ENCODE measurements at regions not wholly inside any gene's neighbourhood (a gene's known extent, or its start where the extent isn't known, plus 50 kb on each side); places are given as distances from the start of the nearest gene placed in this dataset.

GRCh38 chr13:75139291-75139690, 342.7 kb downstream of the TBC1D4 start:
- no peaks in the 10 kb centered on the region for H3K27me3 ChIP-seq (ENCODE audit: control insufficient read depth, insufficient read depth, low read length)
- ATAC-seq (no peak), DNase-seq (no peak)
- no peaks in the 10 kb centered on the region for H3K4me1 Mint-ChIP-seq
- no peak overlapping the region for H3K4me3 ChIP-seq (ENCODE audit: low read length)
- no peak overlapping the region for H3K27ac ChIP-seq (ENCODE audit: low read length)
- H3K9me3 ChIP-seq (ENCODE audit: control insufficient read depth, insufficient read depth, low read length): peaks cover 4% of the 10 kb centered on the region
- H3K36me3 Mint-ChIP-seq: no peaks in the 10 kb centered on the region
- H3K36me3 ChIP-seq (ENCODE audit: control insufficient read depth, insufficient read depth, low read length): no peaks in the 10 kb centered on the region
- peaks cover 6 to 8% of the 10 kb centered on the region in 2 donors for H3K9me3 Mint-ChIP-seq
- H3K4me3 Mint-ChIP-seq: no peak overlapping the region
- no peak overlapping the region for H3K27ac Mint-ChIP-seq
- no peaks in the 10 kb centered on the region for H3K27me3 Mint-ChIP-seq (ENCODE audit: low read depth in 2 of 2)
- H3K4me1 ChIP-seq (ENCODE audit: control insufficient read depth, insufficient read depth, low read length): no peaks in the 10 kb centered on the region
- intact Hi-C loops (cut with micrococcal nuclease): no loop called here
- no peak for TF ChIP-seq CTCF (IDR thresholded peaks at IDR 0.05)

- TF ChIP-seq CTCF (IDR thresholded peaks at IDR 0.05): no peak
- peaks cover 4% of the 10 kb centered on the region for H3K9me3 ChIP-seq (ENCODE audit: control insufficient read depth, insufficient read depth, low read length)
- intact Hi-C loops (cut with micrococcal nuclease): no loop called here
- DNase-seq: no peak
- Mint-ChIP-seq H3K9me3 (peaks cover 6 to 8% of the 10 kb centered on the region in 2 donors), H3K4me1 (no peaks in the 10 kb centered on the region), H3K4me3 (no peak overlapping the region), H3K36me3 (no peaks in the 10 kb centered on the region), H3K27me3 (ENCODE audit: low read depth in 2 of 2) (no peaks in the 10 kb centered on the region), H3K27ac (no peak overlapping the region)
- no peaks in the 10 kb centered on the region for H3K36me3 ChIP-seq (ENCODE audit: control insufficient read depth, insufficient read depth, low read length)
- no peak overlapping the region for H3K4me3 ChIP-seq (ENCODE audit: low read length)
- no peak for ATAC-seq
- 85% methylated on average over 3 of the region's 3 CpGs for WGBS (ENCODE audit: insufficient coverage)
- H3K4me1 ChIP-seq (ENCODE audit: control insufficient read depth, insufficient read depth, low read length): no peaks in the 10 kb centered on the region
- no peak overlapping the region for H3K27ac ChIP-seq (ENCODE audit: low read length)
- H3K27me3 ChIP-seq (ENCODE audit: control insufficient read depth, insufficient read depth, low read length): no peaks in the 10 kb centered on the region
Measured at GRCh38 chr13:75137911-75138571, 343.9 kb downstream of the TBC1D4 start.

GRCh38 chr13:75136151-75136550, 345.8 kb downstream of the TBC1D4 start:
- no peaks in the 10 kb centered on the region for H3K36me3 ChIP-seq (ENCODE audit: control insufficient read depth, insufficient read depth, low read length)
- peaks cover 4% of the 10 kb centered on the region for H3K9me3 ChIP-seq (ENCODE audit: control insufficient read depth, insufficient read depth, low read length)
- intact Hi-C loops (cut with micrococcal nuclease): no loop called here
- H3K4me3 ChIP-seq (ENCODE audit: low read length): no peak overlapping the region
- peaks cover 6 to 7% of the 10 kb centered on the region in 2 donors for H3K9me3 Mint-ChIP-seq
- no peaks in the 10 kb centered on the region for H3K27me3 ChIP-seq (ENCODE audit: control insufficient read depth, insufficient read depth, low read length)
- no peaks in the 10 kb centered on the region for H3K4me1 ChIP-seq (ENCODE audit: control insufficient read depth, insufficient read depth, low read length)
- DNase-seq (no peak), ATAC-seq (no peak)
- H3K27ac Mint-ChIP-seq: no peak overlapping the region
- H3K27ac ChIP-seq (ENCODE audit: low read length): no peak overlapping the region
- no peaks in the 10 kb centered on the region for H3K4me1 Mint-ChIP-seq
- 85% methylated on average over 1 of the region's 1 CpG for WGBS (ENCODE audit: insufficient coverage)
- H3K27me3 Mint-ChIP-seq (ENCODE audit: low read depth in 2 of 2): no peaks in the 10 kb centered on the region
- no peak for TF ChIP-seq CTCF (IDR thresholded peaks at IDR 0.05)
- H3K36me3 Mint-ChIP-seq: no peaks in the 10 kb centered on the region
- H3K4me3 Mint-ChIP-seq: no peak overlapping the region

- no peak overlapping the region for H3K4me3 ChIP-seq (ENCODE audit: low read length)
- H3K36me3 ChIP-seq (ENCODE audit: control insufficient read depth, insufficient read depth, low read length): no peaks in the 10 kb centered on the region
- no peaks in the 10 kb centered on the region for H3K36me3 Mint-ChIP-seq
- H3K4me3 Mint-ChIP-seq: no peak overlapping the region
- H3K9me3 ChIP-seq (ENCODE audit: control insufficient read depth, insufficient read depth, low read length): peaks cover 4% of the 10 kb centered on the region
- H3K27me3 Mint-ChIP-seq (ENCODE audit: low read depth in 2 of 2): no peaks in the 10 kb centered on the region
- no peak for ATAC-seq
- no peak overlapping the region for H3K27ac ChIP-seq (ENCODE audit: low read length)
- no peaks in the 10 kb centered on the region for H3K4me1 ChIP-seq (ENCODE audit: control insufficient read depth, insufficient read depth, low read length)
- H3K9me3 Mint-ChIP-seq: peaks cover 6 to 7% of the 10 kb centered on the region in 2 donors
- no peaks in the 10 kb centered on the region for H3K4me1 Mint-ChIP-seq
- H3K27ac Mint-ChIP-seq: no peak overlapping the region
- no peak for DNase-seq
- intact Hi-C loops (cut with micrococcal nuclease): no loop called here
- WGBS (ENCODE audit: insufficient coverage): 82% methylated on average over 5 of the region's 6 CpGs
- no peaks in the 10 kb centered on the region for H3K27me3 ChIP-seq (ENCODE audit: control insufficient read depth, insufficient read depth, low read length)
- TF ChIP-seq CTCF (IDR thresholded peaks at IDR 0.05): no peak
Measured at GRCh38 chr13:75135325-75135825, 346.6 kb downstream of the TBC1D4 start.
